GM21737 (cell line): ENCODE measurements at regions not wholly inside any gene's neighbourhood (a gene's known extent, or its start where the extent isn't known, plus 50 kb on each side); places are given as distances from the start of the nearest gene placed in this dataset.

Experiments used
- ATAC-seq: cut with Tn5 transposase; IDR thresholded peaks from one replicate; pipeline ENCODE4 v1.9.1; 2021; ENCODE audit warnings: mild to moderate bottlenecking, moderate library complexity; ENCODE audit not compliant: unreplicated experiment

DNA sequence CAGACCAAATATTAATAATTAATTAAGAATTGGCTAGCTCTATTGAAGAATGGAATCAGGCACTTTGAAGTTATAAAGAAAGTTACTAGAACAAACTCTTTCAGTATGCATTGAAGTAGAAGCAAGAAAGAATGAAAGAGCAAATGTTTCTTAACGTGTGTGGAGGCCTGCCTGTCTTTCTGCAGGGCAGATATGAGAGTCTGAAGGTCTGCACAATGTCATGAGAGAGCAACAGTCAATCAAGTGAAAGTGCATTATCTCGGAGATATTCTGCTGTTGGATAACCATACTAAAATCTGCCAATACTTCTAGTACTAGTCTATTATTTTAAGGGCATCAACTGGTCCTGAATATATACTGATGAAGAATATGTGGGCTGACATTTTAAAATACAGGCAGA, 1270.8 kb downstream of the ZPLD1 start:
- no peak for ATAC-seq

DNA sequence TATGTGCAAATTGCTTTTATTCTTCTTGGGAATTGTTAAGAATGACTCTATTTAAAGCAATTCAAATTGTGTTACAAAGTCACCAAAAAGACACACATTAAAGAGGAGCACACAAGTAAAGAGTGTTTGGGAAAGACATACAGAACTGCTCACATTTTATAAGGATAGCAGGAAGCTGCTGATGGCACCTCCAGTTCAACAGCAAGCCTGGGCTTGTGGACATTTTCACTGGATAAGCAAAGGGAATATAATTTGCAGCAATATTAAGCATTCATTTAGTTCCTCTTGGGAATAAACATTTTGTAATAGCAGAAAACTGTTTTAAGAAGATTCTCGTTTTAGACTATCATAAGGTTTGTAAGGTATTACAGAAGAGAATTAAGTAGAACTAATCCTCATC, 1271.9 kb downstream of the ZPLD1 start:
- ATAC-seq = no peak

- no peak for ATAC-seq
Observed at GRCh38 chr3:103711670-103712069, 1276.9 kb downstream of the ZPLD1 start.

DNA sequence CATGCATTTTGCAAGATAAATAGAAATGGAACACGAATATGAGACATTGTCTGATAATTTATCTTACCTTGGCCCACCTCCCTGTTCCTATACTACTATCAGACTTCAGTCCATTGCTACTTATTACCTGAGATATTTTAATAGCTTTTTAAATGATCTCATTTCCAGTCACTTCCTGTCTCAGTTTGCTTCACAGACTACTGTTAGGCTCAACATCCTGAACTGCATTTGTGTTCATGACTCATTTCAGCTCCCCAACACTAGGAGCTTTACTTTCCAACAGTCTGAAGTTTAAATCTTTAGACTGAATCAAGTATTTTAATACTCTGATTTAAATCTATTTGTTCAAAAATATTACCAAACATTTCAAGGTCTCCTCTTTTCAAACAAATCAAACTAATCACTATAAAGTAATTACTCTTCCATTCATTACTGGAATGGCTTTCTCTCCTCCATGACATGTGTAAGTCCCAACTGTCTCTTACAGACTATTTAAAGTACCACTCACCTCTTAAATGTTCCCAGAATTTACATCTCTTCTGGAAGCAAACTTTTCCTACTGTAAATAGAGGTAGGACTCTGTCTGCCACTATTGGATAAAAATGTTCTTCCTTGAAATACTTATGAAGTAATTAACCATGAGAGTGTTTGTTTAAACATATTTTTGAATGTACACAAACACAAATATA, 1277.6 kb downstream of the ZPLD1 start:
- ATAC-seq = no peak

GRCh38 chr3:103729547-103729946, 1294.7 kb downstream of the ZPLD1 start:
- ATAC-seq = no peak

- no peak for ATAC-seq
Observed at GRCh38 chr3:103730744-103731143, 1295.9 kb downstream of the ZPLD1 start.

DNA sequence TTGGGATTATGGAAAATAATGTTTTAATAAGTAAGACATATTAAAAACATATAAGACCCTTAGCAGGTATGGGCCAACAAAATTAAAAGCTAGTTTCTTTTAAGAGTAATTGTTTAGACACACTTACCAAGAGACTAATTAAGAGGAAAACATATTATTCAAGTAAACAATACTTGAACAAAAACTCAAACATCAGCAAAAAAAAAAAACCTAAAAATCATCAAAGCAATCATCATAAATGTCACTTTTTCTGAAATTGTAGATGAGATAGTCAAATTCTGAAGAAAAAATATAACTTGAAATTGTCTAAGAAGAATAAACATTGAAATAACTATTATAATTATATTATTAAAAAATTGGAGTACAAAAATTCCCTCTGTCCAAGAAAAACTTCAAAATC, 1318.2 kb downstream of the ZPLD1 start:
- no peak for ATAC-seq

DNA sequence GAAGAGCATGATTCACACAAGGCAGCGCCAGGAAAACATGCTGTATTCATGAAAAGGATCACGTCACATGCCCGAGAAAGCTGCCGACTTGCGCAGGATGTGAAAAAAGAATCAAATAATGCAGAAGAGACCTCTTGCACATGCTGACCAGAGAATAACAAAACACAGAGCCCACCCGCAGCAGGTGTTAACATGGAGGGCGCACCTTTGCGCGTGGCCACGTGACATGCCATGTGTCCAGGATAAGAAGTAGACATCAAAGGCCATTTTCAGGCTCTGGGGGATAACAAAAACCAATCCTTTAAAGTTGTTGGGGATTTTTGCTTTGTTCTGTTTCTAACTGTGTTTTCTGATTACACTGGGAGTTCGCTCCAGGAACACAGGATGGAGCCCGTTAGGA, 1332.8 kb downstream of the ZPLD1 start:
- no peak for ATAC-seq

- ATAC-seq = no peak
Observed at GRCh38 chr3:103785017-103785416, 1350.2 kb downstream of the ZPLD1 start.

GRCh38 chr3:103785537-103785936, 1350.7 kb downstream of the ZPLD1 start:
- no peak for ATAC-seq

DNA sequence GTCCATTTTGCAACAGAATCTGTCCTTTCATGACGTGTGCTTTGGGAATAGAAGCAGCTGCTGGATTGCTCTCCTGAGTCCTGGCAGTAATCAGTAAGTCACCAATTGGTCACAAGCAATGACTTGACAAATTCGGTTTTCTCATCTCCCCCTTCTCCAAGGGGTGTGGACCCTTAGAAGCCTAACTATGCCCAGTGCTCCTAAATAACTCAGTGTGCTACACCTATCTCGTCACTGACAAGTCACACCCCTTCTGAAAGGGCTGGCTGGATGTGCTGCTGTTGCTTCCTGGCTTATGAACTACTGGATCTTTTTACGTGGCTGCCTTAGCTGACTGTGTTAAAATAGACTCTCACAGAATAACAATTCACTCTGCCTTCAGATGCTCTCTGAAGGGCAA, 1351.5 kb downstream of the ZPLD1 start:
- no peak for ATAC-seq

DNA sequence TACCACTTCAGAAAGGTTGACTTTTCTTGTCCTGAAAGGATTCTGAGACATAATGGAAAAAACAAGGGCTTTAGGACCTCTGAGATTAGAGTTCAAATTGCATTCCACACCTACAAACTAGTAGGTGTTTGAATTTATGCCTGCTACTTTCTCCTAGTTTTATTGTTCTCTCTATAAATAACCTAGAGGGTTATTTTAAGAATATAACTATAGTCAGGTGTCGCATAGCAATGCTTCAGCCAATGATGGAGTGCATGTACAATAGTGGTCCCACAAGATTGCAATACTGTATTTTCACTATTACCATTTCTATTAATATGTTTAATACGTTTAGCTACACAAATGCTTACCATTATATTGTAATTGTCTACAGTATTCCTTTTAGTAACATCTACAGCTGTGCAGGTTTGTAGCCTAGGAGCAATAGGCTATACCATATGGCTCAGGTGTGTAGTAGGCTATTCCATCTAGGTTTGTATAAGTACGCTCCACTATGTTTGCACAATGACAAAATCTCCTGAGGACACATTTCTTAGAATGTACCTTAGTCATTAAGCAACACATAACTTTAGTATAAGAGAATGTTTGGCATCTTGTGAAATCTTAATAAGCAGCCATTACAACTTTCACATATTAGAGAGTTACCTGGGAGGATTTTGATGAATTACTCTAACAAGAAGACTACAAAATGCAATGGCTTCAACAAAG, 1352.5 kb downstream of the ZPLD1 start:
- no peak for ATAC-seq

- ATAC-seq = no peak
Observed at GRCh38 chr3:103787879-103788278, 1353.1 kb downstream of the ZPLD1 start.

DNA sequence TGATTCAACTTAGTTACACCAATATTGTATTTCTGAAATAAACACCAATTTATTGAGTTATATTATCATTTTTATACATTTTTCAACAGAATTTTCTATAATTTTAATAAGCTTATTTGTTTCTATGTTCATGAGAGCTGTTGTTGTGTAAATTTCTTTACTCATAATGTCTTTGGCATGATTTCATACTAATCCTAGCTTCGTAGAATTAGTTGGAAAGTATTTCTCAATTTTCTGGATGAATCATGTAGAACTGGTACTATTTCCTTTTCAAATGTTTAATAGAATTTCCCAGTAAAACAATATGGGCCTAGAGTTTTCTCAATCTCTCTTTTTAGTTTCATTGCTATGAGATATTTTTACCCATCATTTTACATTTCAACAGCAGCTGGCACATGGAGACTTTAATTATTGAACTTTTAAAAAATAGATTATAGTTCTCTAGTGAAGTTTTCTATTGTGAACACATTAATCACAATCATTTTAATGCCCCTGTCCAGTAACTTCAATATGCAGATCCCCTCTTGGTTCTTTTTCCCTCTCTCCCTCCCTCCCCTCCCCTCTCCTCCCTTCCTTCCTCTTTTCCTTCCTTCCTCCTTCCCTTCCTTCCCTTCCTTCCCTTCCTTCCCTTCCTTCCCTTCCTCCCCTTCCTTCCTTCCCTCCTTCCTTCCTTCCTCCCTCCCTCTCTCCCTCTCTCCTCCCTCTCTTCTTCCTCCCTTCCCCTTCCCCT, 1357.1 kb downstream of the ZPLD1 start:
- no peak for ATAC-seq

- no peak for ATAC-seq
Observed at GRCh38 chr3:103794656-103795055, 1359.8 kb downstream of the ZPLD1 start.

DNA sequence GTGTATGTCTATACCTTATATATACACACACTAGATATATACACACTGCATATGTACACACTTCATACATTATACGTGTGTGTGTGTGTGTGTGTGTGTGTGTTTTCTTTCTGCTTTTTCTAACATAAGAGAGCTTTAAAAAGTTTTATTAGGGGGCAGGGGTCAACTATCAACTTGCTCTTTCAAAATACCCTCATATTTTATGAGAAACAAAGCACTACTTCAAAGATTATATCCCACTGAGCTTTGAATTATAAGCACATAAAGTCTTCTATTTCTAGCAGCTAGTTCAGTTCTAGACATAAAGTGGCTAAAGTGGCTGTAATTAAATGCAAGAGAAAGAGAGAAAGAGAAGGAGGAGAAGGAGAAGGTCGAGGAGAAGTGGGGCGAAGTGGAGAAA, 1361.3 kb downstream of the ZPLD1 start:
- no peak for ATAC-seq

DNA sequence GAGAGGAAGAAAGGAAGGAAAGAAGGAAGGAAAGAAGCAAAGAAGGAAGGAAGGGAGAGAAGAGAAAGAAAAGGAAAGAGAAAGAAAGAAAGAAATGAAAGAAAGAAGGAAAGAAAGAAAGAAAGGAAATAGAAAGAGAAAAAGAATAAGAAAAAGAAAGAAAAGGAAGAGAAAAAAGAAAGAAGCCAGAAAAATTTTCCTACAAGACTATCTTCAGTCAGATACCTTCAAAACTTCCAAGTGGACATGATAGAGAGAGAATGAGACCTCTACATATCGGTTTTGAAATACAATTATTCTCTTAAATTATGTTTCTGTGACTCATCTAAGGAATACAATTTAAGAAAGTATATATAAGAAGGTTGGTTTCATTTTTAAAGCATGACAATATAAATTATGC, 1369.0 kb downstream of the ZPLD1 start:
- no peak for ATAC-seq

GRCh38 chr3:103810167-103810566, 1375.4 kb downstream of the ZPLD1 start:
- ATAC-seq = no peak

DNA sequence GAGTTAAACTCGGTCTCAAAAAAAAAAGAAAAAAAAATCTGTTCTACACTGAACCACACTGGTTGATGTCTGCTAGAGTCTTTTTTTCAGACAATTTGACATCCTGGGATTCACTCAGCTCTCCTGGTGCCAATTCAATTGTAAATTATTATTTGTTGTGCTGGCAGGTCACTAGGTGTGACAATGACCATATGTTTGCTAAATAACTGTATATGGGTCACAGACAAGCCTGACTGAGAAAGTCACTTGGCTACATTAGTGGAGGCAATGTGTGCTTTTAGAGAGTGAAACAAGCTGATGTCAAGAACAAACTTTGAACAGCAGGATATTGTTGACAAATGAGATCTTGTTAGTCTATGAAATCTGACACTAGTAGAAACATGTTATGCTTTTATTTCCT, 1379.1 kb downstream of the ZPLD1 start:
- no peak for ATAC-seq

- no peak for ATAC-seq
Observed at GRCh38 chr3:103818398-103818797, 1383.6 kb downstream of the ZPLD1 start.

- no peak for ATAC-seq
Observed at GRCh38 chr3:103818800-103819199, 1384.0 kb downstream of the ZPLD1 start.

DNA sequence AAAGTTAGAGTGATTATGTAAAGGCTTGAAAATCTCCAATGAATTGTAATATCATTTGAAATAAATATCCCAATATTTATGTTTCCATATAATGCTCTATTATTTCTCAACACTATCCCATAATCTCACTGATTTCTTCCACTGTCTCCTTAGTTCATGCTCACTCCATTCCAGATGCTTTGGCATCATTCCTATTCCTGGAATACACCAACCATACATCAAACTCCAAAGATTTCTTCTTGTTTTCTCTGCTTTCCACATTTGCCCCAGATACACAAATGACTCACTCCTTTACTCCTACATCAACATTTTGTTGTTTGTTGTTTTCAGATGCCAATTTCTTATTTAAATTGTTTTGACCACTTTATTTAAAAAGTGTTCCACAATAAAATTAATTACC, 1390.8 kb downstream of the ZPLD1 start:
- ATAC-seq = no peak
